Stimulated activated CD8-positive, alpha-beta memory T cell treated with anti-CD3 and anti-CD28 coated beads, Interleukin-4, amount 100 ng/mL, for 1 hour (primary cell): ENCODE measurements at regions not wholly inside any gene's neighbourhood (a gene's known extent, or its start where the extent isn't known, plus 50 kb on each side); places are given as distances from the start of the nearest gene placed in this dataset.
"Not testable (repeated sequence)": the region's sequence is repeated elsewhere in the genome, so short reads cannot be mapped to it uniquely, and the experiment has no call there.

ENCODE experiments used
- DNase-seq, 2 donors: peaks; one replicate each; pipeline ENCODE4 v3.0.0-alpha.2; 2020; ENCODE audit warnings: low read depth in 2 of 2, low spot score in 1 of 2

GRCh38 chr6:137799950-137800568 is 67.0 kb upstream of the TNFAIP3 start:
- peak in 1 of 2 donors; percentile 41 for DNase-seq

GRCh38 chr6:137800762-137801161 is 66.3 kb upstream of the TNFAIP3 start:
- no peak for DNase-seq

- no peak for DNase-seq
These were observed 65.5 kb upstream of the TNFAIP3 start for GRCh38 chr6:137801352-137802114.

GRCh38 chr6:137802408-137803182 is 64.5 kb upstream of the TNFAIP3 start:
- no peak for DNase-seq

DNA sequence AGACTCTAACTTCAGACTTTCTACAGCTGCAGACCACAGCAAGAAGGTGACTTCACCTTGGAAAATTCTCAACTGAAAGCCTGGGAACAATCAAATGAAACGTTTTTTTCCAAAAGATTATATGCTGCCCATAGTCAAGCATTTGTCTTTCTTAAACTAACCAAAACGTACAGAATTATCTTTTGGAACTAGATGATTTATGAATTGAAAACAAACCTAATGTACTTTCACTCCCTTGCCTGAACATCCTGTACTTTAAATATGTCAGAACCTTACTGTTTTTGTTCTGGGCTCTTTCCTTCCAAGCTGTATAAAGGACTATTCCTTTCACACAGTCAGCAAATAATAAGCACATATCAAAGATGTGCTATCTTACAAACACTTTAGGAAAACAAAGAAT is 62.4 kb upstream of the TNFAIP3 start:
- DNase-seq, result no peak

GRCh38 chr6:137805622-137806021 is 61.4 kb upstream of the TNFAIP3 start:
- DNase-seq, result no peak

GRCh38 chr6:137806914-137807682 is 60.0 kb upstream of the TNFAIP3 start:
- no peak for DNase-seq

DNA sequence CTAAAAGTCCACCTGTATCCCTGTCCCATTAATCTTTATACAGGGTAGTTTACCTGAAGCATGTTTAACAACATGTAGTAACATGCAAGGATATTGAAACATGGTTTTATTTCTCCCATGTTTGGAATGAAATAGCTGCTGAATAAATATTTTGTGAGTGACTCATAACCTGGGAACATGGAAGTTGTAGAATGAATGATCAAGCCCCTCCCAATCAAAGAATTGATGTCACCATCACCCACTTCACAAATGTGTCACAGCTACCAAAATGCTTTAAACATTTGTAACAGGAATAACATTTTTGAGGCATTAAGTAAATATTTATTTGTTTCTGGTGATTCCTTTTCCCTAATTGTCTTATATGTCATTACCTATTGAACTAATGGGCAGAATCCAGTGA is 58.9 kb upstream of the TNFAIP3 start:
- no peak for DNase-seq

DNA sequence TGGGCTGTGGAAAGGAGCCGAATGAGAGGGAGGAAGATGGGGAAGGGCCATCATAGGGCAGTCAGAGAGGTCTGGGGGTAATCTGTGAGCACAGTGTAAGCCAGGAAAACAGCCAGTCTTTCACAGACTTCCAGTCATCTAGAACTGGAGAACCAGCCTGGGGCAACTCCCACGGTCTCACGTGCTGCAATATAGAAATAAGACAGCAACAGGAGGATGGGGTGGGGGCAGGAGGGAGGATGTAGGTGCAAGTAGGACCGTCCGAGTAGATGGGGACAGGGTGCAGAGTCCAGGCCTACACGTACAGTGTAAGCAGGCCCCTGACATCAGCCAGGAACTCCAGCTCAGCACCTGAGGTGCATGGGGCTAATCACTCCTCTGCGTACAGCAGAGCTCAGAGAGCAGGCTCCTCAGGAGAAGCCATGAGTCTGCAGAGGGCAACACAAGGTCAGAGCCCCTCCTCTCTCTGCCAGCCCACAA is 58.2 kb upstream of the TNFAIP3 start:
- no peak for DNase-seq

DNA sequence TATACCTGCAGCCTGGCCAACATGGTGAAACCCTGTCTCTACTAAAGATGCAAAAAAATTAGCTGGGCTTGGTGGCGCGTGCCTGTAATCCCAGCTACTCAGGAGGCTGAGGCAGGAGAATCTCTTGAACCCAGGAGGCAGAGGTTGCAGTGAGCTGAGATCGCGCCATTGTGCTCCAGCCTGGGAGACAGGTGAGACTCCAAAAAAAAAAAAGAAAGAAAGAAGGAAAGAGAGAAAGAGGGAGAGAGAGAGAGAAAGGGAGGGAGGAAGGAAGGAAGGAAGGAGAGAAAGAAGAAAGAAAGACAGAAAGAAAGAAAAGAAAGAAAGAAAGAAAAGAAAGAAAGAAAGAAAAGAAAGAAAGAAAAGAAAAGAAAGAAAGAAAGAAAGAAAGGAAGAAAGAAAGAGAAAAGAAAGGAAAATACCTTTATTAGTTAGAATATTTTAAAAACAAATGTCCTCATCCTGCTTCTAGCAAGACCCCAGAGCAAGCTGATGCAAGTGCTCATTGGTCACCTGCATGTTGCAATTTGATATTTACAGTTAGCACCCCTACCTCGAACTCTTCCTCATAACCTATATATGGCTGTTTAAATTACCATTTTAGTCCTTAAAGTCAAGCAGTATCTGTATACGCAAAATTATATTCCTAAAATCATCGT is 57.0 kb upstream of the TNFAIP3 start:
- not testable (repeated sequence) for DNase-seq

- DNase-seq, result no peak
These were observed 56.4 kb upstream of the TNFAIP3 start for GRCh38 chr6:137810554-137811120.

GRCh38 chr6:137811121-137811915 is 55.7 kb upstream of the TNFAIP3 start:
- DNase-seq, result peak; percentile 54 to 60

GRCh38 chr6:137811916-137812553 is 55.0 kb upstream of the TNFAIP3 start:
- no peak for DNase-seq

DNA sequence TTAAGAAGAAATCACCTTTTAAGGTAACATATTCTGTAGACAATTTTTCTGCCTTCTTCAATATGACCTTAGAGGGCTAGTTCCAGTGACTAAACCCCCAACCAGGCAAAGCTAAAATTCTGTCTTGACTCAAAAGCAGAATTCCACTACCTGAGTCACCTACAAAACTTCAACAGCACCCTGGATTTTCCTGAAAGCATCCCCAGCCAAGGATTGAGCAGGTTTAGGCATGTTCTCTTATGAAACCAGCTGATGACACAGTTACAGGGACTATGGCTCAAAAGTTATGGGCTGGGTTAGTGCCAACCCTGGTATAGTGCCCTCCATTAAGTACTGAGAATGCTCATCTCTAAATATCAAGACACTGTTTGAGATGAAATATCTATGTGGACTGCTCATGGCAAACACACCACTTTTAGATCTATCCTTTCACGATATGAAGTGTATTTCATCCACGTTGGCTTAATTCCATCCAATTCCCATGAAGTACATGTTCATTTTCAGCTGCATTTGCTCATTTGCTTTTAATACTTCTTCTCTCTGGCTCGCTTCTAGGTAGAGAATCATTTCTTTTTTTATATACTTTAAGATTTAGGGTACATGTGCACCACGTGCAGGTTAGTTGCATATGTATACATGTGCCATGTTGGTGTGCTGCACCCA is 53.6 kb upstream of the TNFAIP3 start:
- no peak for DNase-seq

DNA sequence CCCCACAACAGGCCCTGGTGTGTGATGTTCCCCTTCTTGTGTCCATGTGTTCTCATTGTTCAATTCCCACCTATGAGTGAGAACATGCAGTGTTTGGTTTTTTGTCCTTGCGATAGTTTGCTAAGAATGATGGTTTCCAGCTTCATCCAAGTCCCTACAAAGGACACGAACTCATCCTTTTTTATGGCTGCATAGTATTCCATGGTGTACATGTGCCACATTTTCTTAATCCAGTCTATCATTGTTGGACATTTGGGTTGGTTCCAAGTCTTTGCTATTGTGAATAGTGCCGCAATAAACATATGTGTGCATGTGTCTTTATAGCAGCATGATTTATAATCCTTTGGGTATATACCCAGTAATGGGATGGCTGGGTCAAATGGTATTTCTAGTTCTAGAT is 53.0 kb upstream of the TNFAIP3 start:
- not testable (repeated sequence) for DNase-seq

GRCh38 chr6:137815692-137816091 is 51.4 kb upstream of the TNFAIP3 start:
- DNase-seq, result no peak

DNA sequence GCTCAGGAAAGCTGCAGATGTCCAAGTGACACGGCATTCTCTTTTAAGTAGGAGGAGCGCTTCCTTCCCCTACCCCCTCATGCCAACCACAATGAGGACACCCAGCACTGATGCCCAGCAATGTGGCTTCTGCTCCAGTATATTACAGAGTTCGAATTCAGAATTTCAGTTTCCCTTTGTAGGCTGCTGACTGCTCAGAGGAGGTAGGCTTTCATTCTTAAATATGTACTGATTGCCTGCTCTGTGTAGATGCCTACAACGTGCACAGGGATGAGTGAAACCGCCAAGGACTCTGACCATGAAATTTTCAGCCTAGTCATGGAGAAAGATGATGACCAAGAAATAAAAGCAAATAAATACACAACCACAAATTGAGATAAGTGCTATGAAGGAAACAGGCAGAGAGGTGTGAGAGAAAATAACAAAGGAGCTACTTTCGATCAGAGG is 50.9 kb upstream of the TNFAIP3 start:
- DNase-seq, result no peak
